Neural progenitor cell (in vitro differentiated cells): ENCODE measurements at regions not wholly inside any gene's neighbourhood (a gene's known extent, or its start where the extent isn't known, plus 50 kb on each side); places are given as distances from the start of the nearest gene placed in this dataset.

ENCODE experiments used
- EZH2 ChIP-seq: fragments of 200-600 bp; sonication (generic); IDR thresholded peaks from 2 replicates; pipeline ENCODE4 v1.6.1; 2017; ENCODE audit warnings: antibody characterized with exemption, mild to moderate bottlenecking, moderate library complexity
- TF ChIP-seq, protein P1 (sequence below): fragments of 200-600 bp; sonication (generic); IDR thresholded peaks from 2 replicates; pipeline ENCODE4 v1.5.1; 2017; ENCODE audit warnings: antibody characterized with exemption, mild to moderate bottlenecking

- TF ChIP-seq, protein P1, sequence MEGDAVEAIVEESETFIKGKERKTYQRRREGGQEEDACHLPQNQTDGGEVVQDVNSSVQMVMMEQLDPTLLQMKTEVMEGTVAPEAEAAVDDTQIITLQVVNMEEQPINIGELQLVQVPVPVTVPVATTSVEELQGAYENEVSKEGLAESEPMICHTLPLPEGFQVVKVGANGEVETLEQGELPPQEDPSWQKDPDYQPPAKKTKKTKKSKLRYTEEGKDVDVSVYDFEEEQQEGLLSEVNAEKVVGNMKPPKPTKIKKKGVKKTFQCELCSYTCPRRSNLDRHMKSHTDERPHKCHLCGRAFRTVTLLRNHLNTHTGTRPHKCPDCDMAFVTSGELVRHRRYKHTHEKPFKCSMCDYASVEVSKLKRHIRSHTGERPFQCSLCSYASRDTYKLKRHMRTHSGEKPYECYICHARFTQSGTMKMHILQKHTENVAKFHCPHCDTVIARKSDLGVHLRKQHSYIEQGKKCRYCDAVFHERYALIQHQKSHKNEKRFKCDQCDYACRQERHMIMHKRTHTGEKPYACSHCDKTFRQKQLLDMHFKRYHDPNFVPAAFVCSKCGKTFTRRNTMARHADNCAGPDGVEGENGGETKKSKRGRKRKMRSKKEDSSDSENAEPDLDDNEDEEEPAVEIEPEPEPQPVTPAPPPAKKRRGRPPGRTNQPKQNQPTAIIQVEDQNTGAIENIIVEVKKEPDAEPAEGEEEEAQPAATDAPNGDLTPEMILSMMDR: no peak
- TF ChIP-seq EZH2: no peak
Observed at GRCh38 chr6:168138436-168138835, 59.4 kb upstream of the FRMD1 start.
